WERI-Rb-1 (cell line): ENCODE measurements at regions not wholly inside any gene's neighbourhood (a gene's known extent, or its start where the extent isn't known, plus 50 kb on each side); places are given as distances from the start of the nearest gene placed in this dataset.
"Not testable (repeated sequence)": the region's sequence is repeated elsewhere in the genome, so short reads cannot be mapped to it uniquely, and the experiment has no call there.

Source experiments
- DNase-seq: peaks from one replicate; pipeline ENCODE4 v3.0.0-alpha.2; 2020
- H3K27ac ChIP-seq: fragments of 250-450 bp; sonication (Bioruptor Pico); 2 replicates; pipeline ENCODE4 v1.5.1; 2020; ENCODE audit warnings: mild to moderate bottlenecking, moderate library complexity
- H3K27me3 ChIP-seq: fragments of 250-450 bp; sonication (Bioruptor Pico); 2 replicates; pipeline ENCODE4 v1.5.1; 2021; ENCODE audit warnings: mild to moderate bottlenecking, low read depth, moderate library complexity; ENCODE audit not compliant: insufficient read depth, severe bottlenecking
- H3K36me3 ChIP-seq: fragments of 250-450 bp; sonication (Bioruptor Pico); 2 replicates; pipeline ENCODE4 v1.5.1; 2020; ENCODE audit warnings: mild to moderate bottlenecking, moderate library complexity
- H3K4me3 ChIP-seq: 2 replicates; pipeline ENCODE4 v1.5.1; 2011; ENCODE audit warnings: low read depth, mild to moderate bottlenecking, control low read depth, low read length
- H3K9me3 ChIP-seq: fragments of 250-450 bp; sonication (Bioruptor Pico); 2 replicates; pipeline ENCODE4 v1.5.1; 2021; ENCODE audit warnings: mild to moderate bottlenecking, moderate library complexity; ENCODE audit not compliant: severe bottlenecking
- TF ChIP-seq, protein P1 (sequence below): IDR thresholded peaks from 2 replicates; pipeline ENCODE4 v1.5.1; 2011; ENCODE audit warnings: low read depth, mild to moderate bottlenecking, control low read depth, inconsistent platforms, low read length

DNA sequence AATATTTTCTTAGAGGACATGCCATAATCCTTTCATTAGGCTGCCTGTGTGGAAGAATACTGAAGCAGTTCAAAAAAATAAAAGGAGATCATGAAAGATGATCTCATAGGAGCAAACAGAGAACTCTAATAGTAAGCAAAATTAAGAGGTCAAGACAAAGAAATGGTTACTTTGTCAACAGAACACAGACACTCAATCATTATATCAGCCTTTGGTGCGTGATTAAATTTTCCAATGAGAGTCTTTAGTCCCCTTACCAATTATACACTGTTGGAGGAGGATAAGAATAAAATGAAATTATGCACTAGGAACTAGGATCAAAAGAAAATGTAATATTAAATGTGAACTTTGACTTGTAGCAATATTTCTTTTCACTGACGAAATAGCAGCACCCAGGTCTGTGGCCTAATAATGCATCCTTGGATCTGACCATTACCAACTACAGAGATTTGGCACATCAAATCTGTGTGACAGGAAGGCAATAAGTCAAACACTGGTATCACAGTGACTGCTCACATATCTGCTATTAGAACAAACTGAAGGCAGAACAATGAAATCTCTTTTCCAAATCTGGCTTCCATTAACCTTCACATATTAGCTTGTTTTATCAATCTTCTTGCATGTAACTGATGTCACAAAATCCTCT lies 1812.9 kb downstream of the PLA2G4A start:
- Histone ChIP-seq H3K9me3 (no peaks in the 10 kb centered on the region), H3K27ac (no peak overlapping the region), H3K4me3 (no peak overlapping the region), H3K27me3 (no peaks in the 10 kb centered on the region), H3K36me3 (no peaks in the 10 kb centered on the region)
- DNase-seq, result no peak
- TF ChIP-seq, protein P1, sequence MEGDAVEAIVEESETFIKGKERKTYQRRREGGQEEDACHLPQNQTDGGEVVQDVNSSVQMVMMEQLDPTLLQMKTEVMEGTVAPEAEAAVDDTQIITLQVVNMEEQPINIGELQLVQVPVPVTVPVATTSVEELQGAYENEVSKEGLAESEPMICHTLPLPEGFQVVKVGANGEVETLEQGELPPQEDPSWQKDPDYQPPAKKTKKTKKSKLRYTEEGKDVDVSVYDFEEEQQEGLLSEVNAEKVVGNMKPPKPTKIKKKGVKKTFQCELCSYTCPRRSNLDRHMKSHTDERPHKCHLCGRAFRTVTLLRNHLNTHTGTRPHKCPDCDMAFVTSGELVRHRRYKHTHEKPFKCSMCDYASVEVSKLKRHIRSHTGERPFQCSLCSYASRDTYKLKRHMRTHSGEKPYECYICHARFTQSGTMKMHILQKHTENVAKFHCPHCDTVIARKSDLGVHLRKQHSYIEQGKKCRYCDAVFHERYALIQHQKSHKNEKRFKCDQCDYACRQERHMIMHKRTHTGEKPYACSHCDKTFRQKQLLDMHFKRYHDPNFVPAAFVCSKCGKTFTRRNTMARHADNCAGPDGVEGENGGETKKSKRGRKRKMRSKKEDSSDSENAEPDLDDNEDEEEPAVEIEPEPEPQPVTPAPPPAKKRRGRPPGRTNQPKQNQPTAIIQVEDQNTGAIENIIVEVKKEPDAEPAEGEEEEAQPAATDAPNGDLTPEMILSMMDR, result no peak

DNA sequence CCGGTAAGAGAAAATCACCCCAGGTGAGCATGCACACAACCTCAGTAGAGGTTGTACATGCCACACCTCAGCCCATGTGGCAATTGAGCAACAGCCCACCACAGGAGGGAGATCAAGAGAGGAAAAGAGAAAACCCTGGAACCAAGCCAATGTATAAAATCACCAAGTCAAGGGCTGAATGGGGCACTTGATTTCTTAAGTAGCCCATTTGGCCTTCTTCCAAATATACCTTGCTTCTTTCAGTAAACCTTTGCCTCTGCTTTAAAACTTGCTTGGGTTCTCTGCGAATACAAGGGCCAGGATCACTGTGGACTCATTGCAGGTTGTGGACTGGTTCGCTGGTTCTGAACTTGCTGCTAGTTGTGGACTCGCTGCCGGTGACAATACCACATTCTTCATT lies 1814.0 kb downstream of the PLA2G4A start:
- H3K36me3 ChIP-seq, result no peaks in the 10 kb centered on the region
- no peak for DNase-seq
- no peak overlapping the region for H3K27ac ChIP-seq
- no peaks in the 10 kb centered on the region for H3K27me3 ChIP-seq
- no peak overlapping the region for H3K4me3 ChIP-seq
- H3K9me3 ChIP-seq, result no peaks in the 10 kb centered on the region
- TF ChIP-seq, protein P1, result no peak

DNA sequence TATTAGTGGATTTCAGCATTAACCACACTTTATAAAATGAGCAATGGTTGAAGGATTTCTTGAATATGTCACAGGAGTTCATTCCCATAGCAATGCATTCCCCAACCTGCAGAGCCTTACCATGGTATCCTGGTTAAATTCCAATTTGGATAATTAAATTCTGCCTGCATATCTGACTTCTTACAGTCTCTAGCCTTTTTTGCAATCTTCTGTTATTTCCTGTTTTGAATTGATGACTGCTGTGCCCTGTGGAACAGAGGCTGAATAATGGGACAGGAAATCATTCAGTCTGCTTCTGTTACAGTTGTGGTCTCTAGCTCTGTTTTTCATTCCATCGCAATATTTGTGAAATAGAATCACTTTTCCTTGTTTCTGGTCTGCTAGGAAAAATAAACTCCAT lies 1823.9 kb downstream of the PLA2G4A start:
- Histone ChIP-seq H3K27me3 (no peaks in the 10 kb centered on the region), H3K4me3 (no peak overlapping the region), H3K27ac (no peak overlapping the region), H3K36me3 (no peaks in the 10 kb centered on the region), H3K9me3 (no peaks in the 10 kb centered on the region)
- no peak for DNase-seq
- TF ChIP-seq, protein P1, result no peak

DNA sequence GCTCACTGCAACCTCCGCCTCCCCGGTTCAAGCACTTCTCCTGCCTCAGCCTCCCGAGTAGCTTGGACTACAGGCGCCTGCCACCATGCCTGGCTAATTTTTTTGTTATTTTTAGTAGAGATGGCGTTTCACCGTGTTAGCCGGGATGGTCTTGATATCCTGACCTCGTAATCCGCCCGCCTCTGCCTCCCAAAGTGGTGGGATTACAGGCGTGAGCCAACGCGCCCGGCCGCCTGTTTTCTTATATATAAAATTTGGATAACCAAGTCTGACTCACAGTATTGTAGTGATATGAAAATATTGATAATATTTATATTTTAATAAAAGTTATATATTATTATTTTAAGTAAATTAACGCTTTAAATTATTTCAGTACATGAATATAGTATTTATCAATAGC lies 1821.7 kb downstream of the BRINP3 start:
- H3K9me3 ChIP-seq, H3K27ac ChIP-seq, H3K36me3 ChIP-seq, H3K27me3 ChIP-seq, DNase-seq, H3K4me3 ChIP-seq: not testable (repeated sequence)

DNA sequence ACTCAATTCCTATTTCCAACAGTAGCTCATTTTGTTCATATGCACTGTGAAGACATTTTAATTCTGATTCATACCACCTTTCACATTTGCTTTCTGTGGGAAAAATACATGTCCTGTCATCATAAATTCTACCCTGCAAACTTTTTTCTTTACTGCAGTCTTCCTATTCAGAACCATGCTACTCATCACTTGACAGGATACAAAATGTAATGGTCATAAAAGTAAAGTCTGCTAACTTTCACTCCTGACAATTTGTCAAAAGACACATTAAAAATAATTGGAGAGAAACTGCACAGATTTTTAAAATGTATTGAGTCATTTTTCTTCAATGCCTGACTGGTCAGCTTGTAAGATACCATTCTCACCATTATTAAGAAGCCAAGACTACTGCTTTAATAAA lies 1817.1 kb downstream of the BRINP3 start:
- H3K36me3 ChIP-seq, result no peaks in the 10 kb centered on the region
- no peak overlapping the region for H3K27ac ChIP-seq
- no peak for DNase-seq
- no peaks in the 10 kb centered on the region for H3K9me3 ChIP-seq
- H3K4me3 ChIP-seq, result no peak overlapping the region
- no peaks in the 10 kb centered on the region for H3K27me3 ChIP-seq
- TF ChIP-seq, protein P1, result no peak

DNA sequence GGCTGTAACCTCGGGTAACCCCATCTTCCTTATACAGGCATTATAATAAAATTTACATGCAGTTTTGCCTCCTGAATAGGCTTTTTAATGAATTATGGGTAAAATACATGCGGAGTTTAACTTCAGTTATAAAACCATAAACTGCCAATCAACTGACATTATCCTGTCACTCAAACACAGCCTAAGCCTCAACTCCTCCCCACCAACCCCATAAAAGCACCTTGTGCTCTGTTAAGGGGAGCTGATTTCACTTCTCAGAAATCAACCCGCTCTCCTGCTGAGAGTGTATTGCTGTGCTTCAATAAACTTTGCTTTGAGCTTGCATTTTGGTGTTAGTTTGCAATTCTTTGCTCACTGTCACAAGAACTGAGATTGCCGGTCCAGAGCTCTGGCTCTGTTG lies 1812.2 kb downstream of the BRINP3 start:
- DNase-seq, result no peak
- H3K4me3 ChIP-seq, result no peak overlapping the region
- H3K27ac ChIP-seq, result no peak overlapping the region
- TF ChIP-seq, protein P1, result no peak
- no peaks in the 10 kb centered on the region for H3K9me3 ChIP-seq
- no peaks in the 10 kb centered on the region for H3K36me3 ChIP-seq
- H3K27me3 ChIP-seq, result no peaks in the 10 kb centered on the region
